Choroid plexus epithelial cell (primary cell): ENCODE measurements at regions not wholly inside any gene's neighbourhood (a gene's known extent, or its start where the extent isn't known, plus 50 kb on each side); places are given as distances from the start of the nearest gene placed in this dataset.

Experiments
- DNase-seq: peaks from one replicate; pipeline ENCODE4 v3.0.0-alpha.2; 2010; ENCODE audit warnings: low read depth
- H3K4me3 ChIP-seq: 2 replicates; pipeline ENCODE4 v1.5.1; 2011; ENCODE audit warnings: low read depth, mild to moderate bottlenecking, control low read depth, low read length, moderate library complexity
- CTCF ChIP-seq: conservative IDR thresholded peaks from 2 replicates; pipeline ENCODE4 v1.5.1; 2011; ENCODE audit warnings: low read depth, mild to moderate bottlenecking, control low read depth, inconsistent platforms, low read length, moderate library complexity

GRCh38 chr9:107932046-107932445 is 442.5 kb upstream of the KLF4 start:
- H3K4me3 ChIP-seq = no peak overlapping the region
- TF ChIP-seq CTCF = no peak
- peak; percentile 85 for DNase-seq

GRCh38 chr9:107931071-107931715 is 441.6 kb upstream of the KLF4 start:
- no peak for DNase-seq
- no peak overlapping the region for H3K4me3 ChIP-seq
- no peak for TF ChIP-seq CTCF

- DNase-seq = peak; percentile 91
- TF ChIP-seq CTCF = no peak
- H3K4me3 ChIP-seq = no peak overlapping the region
These were observed 439.9 kb upstream of the KLF4 start for GRCh38 chr9:107929443-107929842.

- DNase-seq = no peak
- no peak overlapping the region for H3K4me3 ChIP-seq
- TF ChIP-seq CTCF = no peak
These were observed 439.3 kb upstream of the KLF4 start for GRCh38 chr9:107928701-107929371.

GRCh38 chr9:107927276-107927675 is 437.7 kb upstream of the KLF4 start:
- DNase-seq = no peak
- TF ChIP-seq CTCF = no peak
- no peak overlapping the region for H3K4me3 ChIP-seq

GRCh38 chr9:107925749-107926297 is 436.3 kb upstream of the KLF4 start:
- H3K4me3 ChIP-seq = no peak overlapping the region
- no peak for DNase-seq
- TF ChIP-seq CTCF = no peak
